PC-3 (cell line): ENCODE measurements at regions not wholly inside any gene's neighbourhood (a gene's known extent, or its start where the extent isn't known, plus 50 kb on each side); places are given as distances from the start of the nearest gene placed in this dataset.

Experiments used
- EZH2 ChIP-seq: fragments of 300-600 bp; sonication (generic); IDR thresholded peaks from one replicate; pipeline ENCODE4 v1.6.1; 2017; ENCODE audit warnings: antibody characterized with exemption, mild to moderate bottlenecking, low read length; ENCODE audit not compliant: unreplicated experiment
- TF ChIP-seq, protein P1 (sequence below): fragments of 300-600 bp; sonication (generic); conservative IDR thresholded peaks from 2 replicates; pipeline ENCODE4 v1.5.1; 2017; ENCODE audit warnings: antibody characterized with exemption, low read depth, mild to moderate bottlenecking, low read length

DNA sequence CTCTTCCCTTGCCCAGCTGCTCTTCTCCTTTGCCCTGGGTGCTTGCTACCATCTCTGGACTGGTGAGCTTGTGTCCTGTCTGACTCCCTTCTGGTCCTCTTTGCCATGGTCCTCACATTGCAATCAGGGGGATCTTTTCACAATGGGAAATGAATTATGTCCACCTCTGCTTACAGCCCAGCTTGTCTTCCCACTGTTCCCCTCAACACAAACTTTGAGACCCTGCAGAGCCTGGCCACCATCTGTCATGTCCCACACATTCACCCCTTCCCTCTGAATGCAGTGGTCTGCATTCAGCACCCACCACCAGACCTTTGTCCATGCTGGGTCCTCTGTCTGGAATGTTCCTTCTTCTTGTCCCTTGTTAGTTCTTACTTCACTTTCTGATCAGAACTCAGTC is 100.5 kb downstream of the ABHD5 start:
- no peak for TF ChIP-seq EZH2
- TF ChIP-seq, protein P1, sequence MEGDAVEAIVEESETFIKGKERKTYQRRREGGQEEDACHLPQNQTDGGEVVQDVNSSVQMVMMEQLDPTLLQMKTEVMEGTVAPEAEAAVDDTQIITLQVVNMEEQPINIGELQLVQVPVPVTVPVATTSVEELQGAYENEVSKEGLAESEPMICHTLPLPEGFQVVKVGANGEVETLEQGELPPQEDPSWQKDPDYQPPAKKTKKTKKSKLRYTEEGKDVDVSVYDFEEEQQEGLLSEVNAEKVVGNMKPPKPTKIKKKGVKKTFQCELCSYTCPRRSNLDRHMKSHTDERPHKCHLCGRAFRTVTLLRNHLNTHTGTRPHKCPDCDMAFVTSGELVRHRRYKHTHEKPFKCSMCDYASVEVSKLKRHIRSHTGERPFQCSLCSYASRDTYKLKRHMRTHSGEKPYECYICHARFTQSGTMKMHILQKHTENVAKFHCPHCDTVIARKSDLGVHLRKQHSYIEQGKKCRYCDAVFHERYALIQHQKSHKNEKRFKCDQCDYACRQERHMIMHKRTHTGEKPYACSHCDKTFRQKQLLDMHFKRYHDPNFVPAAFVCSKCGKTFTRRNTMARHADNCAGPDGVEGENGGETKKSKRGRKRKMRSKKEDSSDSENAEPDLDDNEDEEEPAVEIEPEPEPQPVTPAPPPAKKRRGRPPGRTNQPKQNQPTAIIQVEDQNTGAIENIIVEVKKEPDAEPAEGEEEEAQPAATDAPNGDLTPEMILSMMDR = no peak
